Transverse colon (tissue), 3 donors: ENCODE measurements at regions not wholly inside any gene's neighbourhood (a gene's known extent, or its start where the extent isn't known, plus 50 kb on each side); places are given as distances from the start of the nearest gene placed in this dataset.

ENCODE experiments used
- CTCF ChIP-seq, 5 experiments: fragments of 200-600 bp in 3 of 5; fragments of 450-650 bp in 2 of 5; sonication (generic) in 3 of 5; IDR thresholded peaks; 1 replicate in 2 of 5; 2 replicates in 3 of 5; pipeline ENCODE4 v1.5.1; 2016 to 2017; ENCODE audit warnings: antibody characterized with exemption in 5 of 5, inconsistent platforms in 3 of 5, mild to moderate bottlenecking in 2 of 5, moderate library complexity in 1 of 5
- EP300 ChIP-seq: sonication (generic); formaldehyde crosslinking; IDR thresholded peaks from one replicate; pipeline ENCODE4 v1.6.1; 2017; ENCODE audit warnings: antibody characterized with exemption, low read depth
- POLR2A ChIP-seq: fragments of 450-650 bp; IDR thresholded peaks from one replicate; pipeline ENCODE4 v1.6.1; 2016; ENCODE audit warnings: antibody characterized with exemption, mild to moderate bottlenecking, moderate library complexity

- no peak for TF ChIP-seq CTCF (IDR thresholded peaks at IDR 0.05)
- TF ChIP-seq POLR2A: no peak
- no peak for TF ChIP-seq EP300
These were observed 434.2 kb downstream of the ZIC1 start for GRCh38 chr3:147843331-147843730.
